GM12864 (cell line): ENCODE measurements at regions not wholly inside any gene's neighbourhood (a gene's known extent, or its start where the extent isn't known, plus 50 kb on each side); places are given as distances from the start of the nearest gene placed in this dataset.

Experiments used
- DNase-seq: peaks from one replicate; pipeline ENCODE4 v3.0.0-alpha.2; 2011; ENCODE audit warnings: low read depth
- H3K4me3 ChIP-seq: 2 replicates; pipeline ENCODE4 v1.5.1; 2011; ENCODE audit warnings: mild to moderate bottlenecking, low read depth, low read length, control low read depth
- CTCF ChIP-seq: IDR thresholded peaks from 2 replicates; pipeline ENCODE4 v1.5.1; 2011; ENCODE audit warnings: low read depth, mild to moderate bottlenecking, moderate library complexity, low read length, control low read depth, inconsistent platforms; ENCODE audit errors: missing control alignments

DNA sequence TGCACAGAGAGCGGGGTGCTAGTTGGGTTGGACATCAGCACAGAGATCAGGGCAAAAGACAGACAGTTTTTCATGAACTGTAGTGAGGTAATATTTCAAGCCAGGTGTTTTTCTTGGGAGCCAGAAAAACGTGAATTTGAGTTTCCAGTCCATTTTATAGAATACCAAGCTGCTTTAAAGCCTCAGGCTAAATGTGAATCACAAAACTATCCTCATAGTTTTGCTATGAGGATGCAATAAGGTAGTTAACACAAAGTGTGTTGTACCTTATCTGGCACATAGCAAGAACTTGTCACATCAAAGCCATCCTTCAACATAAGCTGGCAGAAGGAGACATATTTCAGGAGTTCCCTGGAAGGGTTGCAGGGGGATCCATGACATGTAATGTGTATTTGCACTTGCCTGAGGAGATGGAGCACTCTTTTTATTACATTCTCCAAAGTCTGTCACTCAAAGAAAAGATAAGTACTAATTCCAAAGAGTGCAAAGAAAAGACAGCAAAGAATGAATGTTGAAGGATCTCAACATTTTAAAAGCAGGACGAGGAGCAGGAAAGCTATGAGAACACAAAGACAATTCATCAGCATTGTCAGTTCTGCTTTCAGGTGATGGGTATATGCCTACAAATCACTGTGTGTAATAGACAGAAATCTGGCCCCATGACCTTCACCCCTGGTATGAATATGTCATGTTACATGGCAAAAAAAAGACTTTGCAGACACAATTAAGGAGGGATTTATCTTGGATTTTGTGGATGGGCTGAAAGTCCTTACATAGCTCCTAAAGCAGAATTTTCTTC is 1046.4 kb downstream of the NTRK3 start:
- DNase-seq, result no peak
- no peak overlapping the region for H3K4me3 ChIP-seq
- TF ChIP-seq CTCF, result no peak

- no peak for DNase-seq
- H3K4me3 ChIP-seq, result no peak overlapping the region
- no peak for TF ChIP-seq CTCF
These were observed 1048.5 kb downstream of the NTRK3 start for GRCh38 chr15:87207990-87208580.

GRCh38 chr15:87207251-87207650 is 1049.3 kb downstream of the NTRK3 start:
- DNase-seq, result no peak
- no peak overlapping the region for H3K4me3 ChIP-seq
- TF ChIP-seq CTCF, result no peak

DNA sequence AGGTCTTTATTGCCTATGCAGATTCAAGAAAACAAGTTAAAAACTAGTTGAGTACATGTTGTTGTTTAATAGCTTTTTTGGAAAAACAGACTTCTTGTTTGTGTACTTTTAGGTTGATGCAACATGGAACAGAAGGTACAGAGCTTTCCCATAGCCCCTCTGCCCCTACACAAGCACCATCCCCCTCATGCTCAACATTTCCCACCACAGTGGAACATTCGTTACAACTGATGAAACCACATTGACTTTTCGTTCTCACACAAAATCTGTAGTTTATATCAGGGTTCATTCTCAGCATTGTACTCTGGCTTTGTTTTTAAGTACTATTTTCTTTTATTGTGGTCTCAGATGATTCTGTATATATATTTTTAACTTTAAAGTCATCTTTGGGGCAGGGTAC is 1054.6 kb downstream of the NTRK3 start:
- TF ChIP-seq CTCF, result no peak
- no peak overlapping the region for H3K4me3 ChIP-seq
- DNase-seq, result no peak

- no peak for DNase-seq
- H3K4me3 ChIP-seq, result no peak overlapping the region
- no peak for TF ChIP-seq CTCF
These were observed 1056.4 kb downstream of the NTRK3 start for GRCh38 chr15:87200149-87200548.

DNA sequence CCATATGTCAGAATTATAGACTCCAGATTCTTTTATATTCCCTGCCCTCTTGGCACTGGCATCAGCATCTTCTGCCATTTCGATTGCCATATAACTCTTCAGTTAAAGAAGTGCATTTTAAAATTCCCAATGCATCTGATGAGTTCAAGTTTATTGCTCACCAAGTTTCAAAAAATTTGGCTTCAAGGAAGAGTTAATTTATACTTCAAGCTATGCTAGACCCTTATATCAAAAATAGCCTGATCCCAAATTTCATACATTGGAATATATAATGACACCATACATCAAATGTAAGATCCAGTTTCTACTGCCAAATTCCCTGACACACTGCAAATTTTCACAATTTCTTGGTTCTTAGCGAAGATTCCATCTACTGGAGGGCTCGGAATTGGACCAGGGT is 1058.6 kb downstream of the NTRK3 start:
- H3K4me3 ChIP-seq, result no peak overlapping the region
- DNase-seq, result no peak
- TF ChIP-seq CTCF, result no peak

- no peak overlapping the region for H3K4me3 ChIP-seq
- DNase-seq, result no peak
- TF ChIP-seq CTCF, result no peak
These were observed 1060.0 kb downstream of the NTRK3 start for GRCh38 chr15:87196498-87196897.
